Trophoblast cell (in vitro differentiated cells and primary cell): ENCODE measurements at regions not wholly inside any gene's neighbourhood (a gene's known extent, or its start where the extent isn't known, plus 50 kb on each side); places are given as distances from the start of the nearest gene placed in this dataset.
"Not testable (repeated sequence)": the region's sequence is repeated elsewhere in the genome, so short reads cannot be mapped to it uniquely, and the experiment has no call there.

Experiments used
- DNase-seq, 2 donors: peaks; one replicate each; pipeline ENCODE4 v3.0.0-alpha.2; 2016
- H2AFZ ChIP-seq: 2 replicates; pipeline ENCODE4 v1.6.1; 2013; ENCODE audit warnings: low read length, moderate library complexity, mild to moderate bottlenecking; ENCODE audit not compliant: insufficient read depth, poor library complexity
- H2AK5ac ChIP-seq: 2 replicates; pipeline ENCODE4 v1.6.1; 2013; ENCODE audit warnings: mild to moderate bottlenecking, low read length
- H2BK120ac ChIP-seq: 2 replicates; pipeline ENCODE4 v1.6.1; 2013; ENCODE audit warnings: low read length, mild to moderate bottlenecking, moderate library complexity; ENCODE audit not compliant: insufficient read depth, poor library complexity
- H2BK12ac ChIP-seq: 2 replicates; pipeline ENCODE4 v1.6.1; 2013; ENCODE audit warnings: mild to moderate bottlenecking, low read length, moderate library complexity
- H2BK5ac ChIP-seq: 2 replicates; pipeline ENCODE4 v1.6.1; 2013; ENCODE audit warnings: low read length, low read depth, moderate library complexity, mild to moderate bottlenecking; ENCODE audit not compliant: poor library complexity
- H3K14ac ChIP-seq: 2 replicates; pipeline ENCODE4 v1.6.1; 2013; ENCODE audit warnings: mild to moderate bottlenecking, low read length
- H3K18ac ChIP-seq: 2 replicates; pipeline ENCODE4 v1.6.1; 2013; ENCODE audit warnings: mild to moderate bottlenecking, low read length
- H3K23ac ChIP-seq: 2 replicates; pipeline ENCODE4 v1.6.1; 2013; ENCODE audit warnings: low read length
- H3K27ac ChIP-seq: 2 replicates; pipeline ENCODE4 v1.5.1; 2013; ENCODE audit warnings: low read depth, mild to moderate bottlenecking, inconsistent platforms, low read length, moderate library complexity
- H3K27me3 ChIP-seq: 2 replicates; pipeline ENCODE4 v1.6.1; 2013; ENCODE audit warnings: inconsistent platforms, mild to moderate bottlenecking, low read length, moderate library complexity; ENCODE audit not compliant: insufficient read depth
- H3K36me3 ChIP-seq, 2 experiments: 1 replicate in 1 of 2; 2 replicates in 1 of 2; pipeline ENCODE4 v1.6.1; 2013; ENCODE audit warnings: low read length in 2 of 2, mild to moderate bottlenecking in 2 of 2, moderate library complexity in 1 of 2; ENCODE audit not compliant: insufficient read depth in 2 of 2, control insufficient read depth in 1 of 2
- H3K4ac ChIP-seq: 2 replicates; pipeline ENCODE4 v1.6.1; 2013; ENCODE audit warnings: low read depth, mild to moderate bottlenecking, low read length, moderate library complexity
- H3K4me1 ChIP-seq, 2 experiments: 1 replicate in 1 of 2; 2 replicates in 1 of 2; pipeline ENCODE4 v1.6.1; 2013; ENCODE audit warnings: low read length in 2 of 2, mild to moderate bottlenecking in 2 of 2, moderate library complexity in 1 of 2; ENCODE audit not compliant: insufficient read depth in 2 of 2, control insufficient read depth in 1 of 2
- H3K4me2 ChIP-seq: 2 replicates; pipeline ENCODE4 v1.6.1; 2013; ENCODE audit warnings: inconsistent platforms, mild to moderate bottlenecking, low read length, moderate library complexity
- H3K4me3 ChIP-seq: 2 replicates; pipeline ENCODE4 v1.5.1; 2013; ENCODE audit warnings: mild to moderate bottlenecking, low read depth, low read length, inconsistent platforms
- H3K79me1 ChIP-seq: one replicate; pipeline ENCODE4 v1.6.1; 2013; ENCODE audit warnings: low read length
- H3K79me2 ChIP-seq: 2 replicates; pipeline ENCODE4 v1.6.1; 2013; ENCODE audit warnings: low read length, mild to moderate bottlenecking; ENCODE audit not compliant: control insufficient read depth, insufficient read depth, poor library complexity
- H3K9ac ChIP-seq: 2 replicates; pipeline ENCODE4 v1.6.1; 2013; ENCODE audit warnings: mild to moderate bottlenecking, low read length
- H3K9me3 ChIP-seq: 2 replicates; pipeline ENCODE4 v1.6.1; 2013; ENCODE audit warnings: low read depth, mild to moderate bottlenecking, control low read depth, inconsistent platforms, low read length; ENCODE audit not compliant: insufficient read depth
- H4K12ac ChIP-seq: 2 replicates; pipeline ENCODE4 v1.6.1; 2013; ENCODE audit warnings: low read depth, mild to moderate bottlenecking, low read length, moderate library complexity
- H4K8ac ChIP-seq: 2 replicates; pipeline ENCODE4 v1.6.1; 2013; ENCODE audit warnings: low read depth, mild to moderate bottlenecking, low read length, moderate library complexity
- H4K91ac ChIP-seq: one replicate; pipeline ENCODE4 v1.6.1; 2013; ENCODE audit warnings: low read depth, mild to moderate bottlenecking, low read length, moderate library complexity
- WGBS: extraction: QIAGEN DNeasy Blood & Tissue Kit; methylation state at CpG from one replicate; pipeline ENCODE4 v1.1.7; 2013; ENCODE audit warnings: missing lambda C conversion rate; ENCODE audit not compliant: insufficient read length, insufficient coverage; ENCODE audit errors: extremely low coverage; 5-methylcytosine and 5-hydroxymethylcytosine counted together

DNA sequence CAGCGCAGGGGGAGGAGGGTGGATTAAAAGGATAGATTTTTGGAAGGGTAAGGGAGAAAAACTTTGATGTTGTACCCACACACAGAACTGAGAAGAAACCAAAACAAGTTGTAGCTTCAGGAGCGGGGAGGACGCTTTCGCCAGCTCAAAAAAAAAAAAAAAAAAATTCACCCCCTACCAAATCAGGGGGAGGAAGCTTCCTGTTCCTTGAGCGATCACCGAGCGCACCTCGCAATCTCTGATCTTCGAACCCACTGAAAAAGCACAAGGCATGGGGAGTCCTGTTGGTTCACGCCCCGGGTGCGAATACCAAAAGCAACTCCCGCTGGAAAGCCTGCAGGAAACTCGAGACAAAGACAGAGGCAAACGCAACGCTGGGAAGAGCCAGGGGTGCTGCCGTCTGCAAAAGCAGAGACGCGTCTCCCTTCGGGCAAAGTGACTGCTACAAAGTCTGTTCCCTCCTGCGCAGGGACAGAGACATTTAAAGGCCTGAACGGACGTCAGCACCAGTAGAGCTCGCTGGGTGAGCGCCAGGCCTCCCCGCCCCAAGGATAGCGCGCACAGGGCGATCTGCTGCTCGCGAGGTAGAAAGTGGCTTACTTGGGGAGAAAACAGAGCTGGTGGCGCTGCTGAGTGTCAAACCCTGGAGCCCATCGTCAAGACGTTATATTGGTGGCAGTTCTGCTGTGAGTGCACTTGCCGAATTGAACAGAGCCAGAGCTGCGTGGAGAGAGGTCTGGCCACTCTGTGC lies 190.4 kb downstream of the USP22 start:
- WGBS = no CpG with 5 or more reads among the region's 36 CpGs
- no peak overlapping the region for H2BK5ac ChIP-seq
- H4K91ac ChIP-seq = peak overlapping the region; percentile 57
- no peak overlapping the region for H4K12ac ChIP-seq
- peak overlapping the region; percentile 52 for H4K8ac ChIP-seq
- peak overlapping the region; percentile 65 for H3K14ac ChIP-seq
- no peak overlapping the region for H2BK12ac ChIP-seq
- peak overlapping the region; percentile 72 for H3K4me2 ChIP-seq
- no peak overlapping the region for H3K23ac ChIP-seq
- peak overlapping the region; percentile 37 for H3K9ac ChIP-seq
- H2AFZ ChIP-seq = peak overlapping the region; percentile 78
- no peak overlapping the region for H2AK5ac ChIP-seq
- H3K4me1 ChIP-seq = peaks cover 0 to 2% of the 10 kb centered on the region in 2 experiments
- H3K27ac ChIP-seq = no peak overlapping the region
- no peaks in the 10 kb centered on the region for H3K27me3 ChIP-seq
- no peak overlapping the region for H2BK120ac ChIP-seq
- no peaks in the 10 kb centered on the region for H3K9me3 ChIP-seq
- DNase-seq = peak; percentile 4 to 33
- peak overlapping the region; percentile 63 for H3K4me3 ChIP-seq
- H3K4ac ChIP-seq = no peak overlapping the region
- H3K36me3 ChIP-seq = no peaks in the 10 kb centered on the region
- peaks cover 2% of the 10 kb centered on the region for H3K79me1 ChIP-seq
- no peak overlapping the region for H3K18ac ChIP-seq
- H3K79me2 ChIP-seq = no peaks in the 10 kb centered on the region

DNA sequence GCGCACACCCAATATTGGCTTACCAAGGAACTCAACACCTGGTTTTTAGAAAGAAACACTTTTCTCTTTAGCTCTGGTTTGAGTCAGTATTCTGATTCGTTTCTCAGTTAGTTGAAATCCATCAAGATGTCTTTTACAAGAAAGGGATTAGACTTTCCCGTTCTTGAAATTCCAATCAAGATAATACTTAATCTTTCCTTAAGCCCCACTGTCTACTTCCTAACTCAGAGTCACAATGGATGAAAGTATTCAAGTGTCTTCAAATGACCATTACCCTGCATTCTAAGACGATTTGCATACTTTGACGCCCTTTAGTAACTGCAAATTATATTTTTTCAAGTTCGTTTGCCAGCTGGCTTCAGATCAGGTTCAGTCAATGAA lies 189.8 kb downstream of the USP22 start:
- H3K23ac ChIP-seq = no peak overlapping the region
- H2BK120ac ChIP-seq = no peak overlapping the region
- no peak overlapping the region for H3K4me3 ChIP-seq
- H3K4me1 ChIP-seq = peaks cover 0 to 2% of the 10 kb centered on the region in 2 experiments
- no peak overlapping the region for H4K91ac ChIP-seq
- no peak for DNase-seq
- no peak overlapping the region for H2AK5ac ChIP-seq
- no peak overlapping the region for H4K8ac ChIP-seq
- peak overlapping the region; percentile 1 for H2AFZ ChIP-seq
- WGBS = no CpG with 5 or more reads among the region's 6 CpGs
- no peaks in the 10 kb centered on the region for H3K27me3 ChIP-seq
- no peaks in the 10 kb centered on the region for H3K79me2 ChIP-seq
- H3K36me3 ChIP-seq = no peaks in the 10 kb centered on the region
- H2BK5ac ChIP-seq = no peak overlapping the region
- no peak overlapping the region for H3K9ac ChIP-seq
- no peak overlapping the region for H2BK12ac ChIP-seq
- H3K9me3 ChIP-seq = no peaks in the 10 kb centered on the region
- H3K14ac ChIP-seq = no peak overlapping the region
- no peak overlapping the region for H3K27ac ChIP-seq
- no peak overlapping the region for H3K18ac ChIP-seq
- peak overlapping the region; percentile 72 for H3K4me2 ChIP-seq
- H4K12ac ChIP-seq = no peak overlapping the region
- H3K4ac ChIP-seq = no peak overlapping the region
- H3K79me1 ChIP-seq = peaks cover 2% of the 10 kb centered on the region

DNA sequence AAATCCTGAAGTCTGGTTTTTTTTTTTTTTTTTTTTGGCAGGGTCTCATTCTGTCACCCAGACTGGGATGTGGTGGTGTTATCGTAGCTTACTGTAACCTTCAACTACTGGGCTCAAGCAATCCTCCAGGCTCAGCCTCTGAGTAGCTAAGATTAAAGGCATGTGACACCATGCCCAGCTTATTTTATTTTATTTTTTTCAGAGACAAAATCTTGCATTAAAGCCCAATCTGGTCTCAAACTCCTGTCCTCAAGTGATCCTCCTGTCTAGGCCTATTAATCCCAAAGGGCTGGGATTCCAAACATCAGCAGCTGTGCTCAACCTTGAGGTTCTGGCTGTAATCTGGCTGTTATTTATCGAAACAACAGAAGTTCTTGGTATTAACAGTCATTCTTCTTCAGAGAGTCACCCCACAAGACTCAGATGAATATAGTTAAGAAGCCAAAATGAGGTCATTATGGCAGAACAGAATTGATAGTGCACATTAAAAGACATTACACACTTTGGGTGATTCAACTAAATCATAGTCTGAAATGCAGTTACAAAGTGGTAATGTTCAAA lies 186.8 kb downstream of the USP22 start:
- not testable (repeated sequence) for H3K4me3 ChIP-seq, H3K9me3 ChIP-seq, H3K4ac ChIP-seq, H3K27me3 ChIP-seq, H2BK5ac ChIP-seq, H3K9ac ChIP-seq, H3K79me2 ChIP-seq, H2AK5ac ChIP-seq, H2BK120ac ChIP-seq, H3K4me1 ChIP-seq, H3K36me3 ChIP-seq, H2BK12ac ChIP-seq, H4K12ac ChIP-seq, H3K27ac ChIP-seq, H2AFZ ChIP-seq, H4K91ac ChIP-seq, H3K18ac ChIP-seq, H3K4me2 ChIP-seq, H4K8ac ChIP-seq, DNase-seq, H3K23ac ChIP-seq, H3K14ac ChIP-seq, H3K79me1 ChIP-seq
- no CpG with 5 or more reads among the region's 2 CpGs for WGBS

DNA sequence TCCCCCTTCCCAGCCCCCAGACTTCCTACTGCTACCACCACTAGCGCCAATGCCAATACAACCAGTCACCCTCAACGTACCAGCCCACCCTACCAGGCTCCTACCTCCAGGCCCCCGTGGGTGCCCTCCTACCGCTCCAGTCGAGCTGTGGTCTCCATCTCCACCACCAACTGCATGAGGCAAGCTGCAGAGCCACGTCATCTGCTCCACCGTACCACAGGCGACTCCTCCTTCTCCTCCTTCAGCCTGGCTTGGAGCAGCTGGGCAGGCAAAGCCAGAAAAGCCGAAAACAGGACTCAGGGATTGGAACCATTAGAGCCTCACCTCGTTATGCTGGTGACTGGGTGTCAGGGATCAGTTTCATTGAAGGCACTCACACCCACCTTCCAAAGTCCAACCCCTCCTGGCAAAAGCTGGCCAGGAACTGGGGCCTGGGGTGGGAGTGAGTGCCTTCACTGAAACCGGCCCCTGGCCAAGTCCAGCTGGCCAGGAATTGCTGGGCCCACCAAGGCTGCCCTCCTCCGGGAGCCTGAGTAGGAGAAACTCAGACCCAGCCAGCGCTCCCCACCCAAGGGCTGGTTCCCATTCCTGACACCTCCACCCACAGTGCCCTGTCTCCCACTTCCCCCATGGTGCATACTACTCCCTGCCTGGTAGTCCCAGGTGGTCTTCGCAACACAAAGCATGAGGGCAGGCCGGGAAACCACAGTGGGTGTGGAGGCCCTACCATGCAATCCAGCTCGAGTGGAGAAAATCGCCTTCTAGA lies 176.2 kb downstream of the USP22 start:
- DNase-seq, H3K4me3 ChIP-seq: not testable (repeated sequence)
- no CpG with 5 or more reads among the region's 17 CpGs for WGBS

More for the DNA sequence above, 176.2 kb downstream of the USP22 start:
- not testable (repeated sequence) for H3K9me3 ChIP-seq, H4K12ac ChIP-seq, H3K79me2 ChIP-seq, H3K4ac ChIP-seq, H4K91ac ChIP-seq, H3K18ac ChIP-seq, H3K9ac ChIP-seq, H3K27ac ChIP-seq, H3K36me3 ChIP-seq, H2BK12ac ChIP-seq, H2AK5ac ChIP-seq, H3K14ac ChIP-seq, H3K27me3 ChIP-seq, H2BK5ac ChIP-seq, H4K8ac ChIP-seq, H3K4me2 ChIP-seq, H3K79me1 ChIP-seq, H3K23ac ChIP-seq, H2AFZ ChIP-seq, H3K4me1 ChIP-seq, H2BK120ac ChIP-seq
